WERI-Rb-1 (cell line): ENCODE measurements at regions not wholly inside any gene's neighbourhood (a gene's known extent, or its start where the extent isn't known, plus 50 kb on each side); places are given as distances from the start of the nearest gene placed in this dataset.

ENCODE experiments used
- DNase-seq: peaks from one replicate; pipeline ENCODE4 v3.0.0-alpha.2; 2020
- H3K27ac ChIP-seq: fragments of 250-450 bp; sonication (Bioruptor Pico); 2 replicates; pipeline ENCODE4 v1.5.1; 2020; ENCODE audit warnings: mild to moderate bottlenecking, moderate library complexity
- H3K27me3 ChIP-seq: fragments of 250-450 bp; sonication (Bioruptor Pico); 2 replicates; pipeline ENCODE4 v1.5.1; 2021; ENCODE audit warnings: mild to moderate bottlenecking, low read depth, moderate library complexity; ENCODE audit not compliant: insufficient read depth, severe bottlenecking
- H3K36me3 ChIP-seq: fragments of 250-450 bp; sonication (Bioruptor Pico); 2 replicates; pipeline ENCODE4 v1.5.1; 2020; ENCODE audit warnings: mild to moderate bottlenecking, moderate library complexity
- H3K4me3 ChIP-seq: 2 replicates; pipeline ENCODE4 v1.5.1; 2011; ENCODE audit warnings: low read depth, mild to moderate bottlenecking, control low read depth, low read length
- H3K9me3 ChIP-seq: fragments of 250-450 bp; sonication (Bioruptor Pico); 2 replicates; pipeline ENCODE4 v1.5.1; 2021; ENCODE audit warnings: mild to moderate bottlenecking, moderate library complexity; ENCODE audit not compliant: severe bottlenecking
- CTCF ChIP-seq: IDR thresholded peaks from 2 replicates; pipeline ENCODE4 v1.5.1; 2011; ENCODE audit warnings: low read depth, mild to moderate bottlenecking, control low read depth, inconsistent platforms, low read length

- no peaks in the 10 kb centered on the region for H3K27me3 ChIP-seq
- no peaks in the 10 kb centered on the region for H3K36me3 ChIP-seq
- no peak overlapping the region for H3K4me3 ChIP-seq
- no peaks in the 10 kb centered on the region for H3K9me3 ChIP-seq
- no peak for DNase-seq
- TF ChIP-seq CTCF: no peak
- no peak overlapping the region for H3K27ac ChIP-seq
These were observed 303.3 kb downstream of the NUP35 start for GRCh38 chr2:183427558-183427957.

- H3K36me3 ChIP-seq: no peaks in the 10 kb centered on the region
- no peak overlapping the region for H3K27ac ChIP-seq
- TF ChIP-seq CTCF: no peak
- no peak overlapping the region for H3K4me3 ChIP-seq
- no peaks in the 10 kb centered on the region for H3K9me3 ChIP-seq
- no peak for DNase-seq
- H3K27me3 ChIP-seq: no peaks in the 10 kb centered on the region
These were observed 304.6 kb downstream of the NUP35 start for GRCh38 chr2:183428881-183429280.

GRCh38 chr2:183438541-183438940, 314.3 kb downstream of the NUP35 start:
- Histone ChIP-seq H3K27ac (no peak overlapping the region), H3K27me3 (no peaks in the 10 kb centered on the region), H3K36me3 (no peaks in the 10 kb centered on the region), H3K4me3 (no peak overlapping the region), H3K9me3 (no peaks in the 10 kb centered on the region)
- TF ChIP-seq CTCF: no peak
- DNase-seq: no peak

GRCh38 chr2:183455056-183455455, 330.8 kb downstream of the NUP35 start:
- TF ChIP-seq CTCF: no peak
- Histone ChIP-seq H3K9me3 (no peaks in the 10 kb centered on the region), H3K36me3 (no peaks in the 10 kb centered on the region), H3K27me3 (no peaks in the 10 kb centered on the region), H3K27ac (no peak overlapping the region), H3K4me3 (no peak overlapping the region)
- DNase-seq: no peak

GRCh38 chr2:183456177-183456576, 331.9 kb downstream of the NUP35 start:
- H3K27me3 ChIP-seq: no peaks in the 10 kb centered on the region
- H3K9me3 ChIP-seq: no peaks in the 10 kb centered on the region
- TF ChIP-seq CTCF: no peak
- H3K4me3 ChIP-seq: no peak overlapping the region
- DNase-seq: no peak
- no peaks in the 10 kb centered on the region for H3K36me3 ChIP-seq
- no peak overlapping the region for H3K27ac ChIP-seq

GRCh38 chr2:183458460-183458859, 334.2 kb downstream of the NUP35 start:
- no peak overlapping the region for H3K4me3 ChIP-seq
- no peak for TF ChIP-seq CTCF
- DNase-seq: no peak
- no peaks in the 10 kb centered on the region for H3K9me3 ChIP-seq
- H3K27ac ChIP-seq: no peak overlapping the region
- H3K27me3 ChIP-seq: no peaks in the 10 kb centered on the region
- H3K36me3 ChIP-seq: no peaks in the 10 kb centered on the region
